ENCODE measurements at regions not wholly inside any gene's neighbourhood (a gene's known extent, or its start where the extent isn't known, plus 50 kb on each side); places are given as distances from the start of the nearest gene placed in this dataset.

DNA sequence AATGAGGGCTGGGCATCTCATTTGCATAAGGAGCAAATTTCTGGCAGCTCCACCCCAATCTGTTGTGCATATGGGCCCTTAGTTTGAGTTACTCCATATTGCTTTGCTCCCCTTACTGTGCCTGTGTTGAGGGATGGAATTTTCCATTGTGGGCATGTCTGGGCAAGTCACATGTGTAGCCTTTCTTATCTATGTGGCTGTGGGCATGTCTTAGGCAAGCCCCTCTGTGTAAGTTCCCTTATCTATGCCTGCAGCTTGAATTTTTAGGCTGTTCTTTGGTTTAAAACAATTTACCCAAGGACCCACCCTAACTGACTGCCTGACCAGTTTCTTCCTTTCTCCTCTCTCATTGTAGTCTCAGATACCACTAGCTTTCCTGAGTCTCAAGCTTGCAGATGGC is 405.7 kb upstream of the NCAM2 start:
- no peak for DNase-seq

DNA sequence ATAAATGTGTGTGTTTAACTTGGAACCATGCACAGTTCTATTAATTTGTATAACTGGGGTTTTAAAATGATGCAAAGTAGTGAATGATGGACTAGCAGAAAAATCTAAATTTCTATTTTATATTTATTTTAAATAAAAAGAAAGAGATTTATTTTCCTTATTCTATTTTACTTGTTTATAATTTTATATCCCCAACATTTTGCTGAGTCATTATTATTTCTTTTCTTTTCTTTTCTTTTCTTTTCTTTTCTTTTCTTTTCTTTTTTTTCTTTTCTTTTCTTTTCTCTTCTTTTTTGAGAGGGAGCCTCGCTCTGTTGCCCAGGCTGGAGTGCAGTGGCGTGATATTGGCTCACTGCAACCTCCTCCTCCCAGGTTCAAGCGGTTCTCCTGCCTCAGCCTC is 395.0 kb upstream of the NCAM2 start:
- no peak for DNase-seq

DNA sequence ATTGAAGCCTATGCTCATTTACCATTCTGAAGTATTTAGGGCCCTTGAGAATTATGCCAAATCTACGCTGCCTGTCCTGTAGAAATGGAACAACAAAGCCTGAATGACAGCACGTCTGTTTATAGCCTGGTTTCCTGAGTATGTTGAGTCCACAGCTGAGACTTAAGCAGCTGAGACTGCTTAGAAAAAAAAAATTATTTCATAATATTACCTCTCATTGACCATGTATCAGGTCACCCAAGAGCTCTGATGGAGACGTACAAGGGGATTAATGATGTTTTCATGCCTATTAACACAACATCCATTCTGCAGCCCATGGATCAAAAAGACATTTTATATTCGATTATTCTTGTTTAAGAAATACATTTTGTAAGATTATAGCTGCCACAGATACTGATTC is 387.2 kb upstream of the NCAM2 start:
- DNase-seq = no peak

DNA sequence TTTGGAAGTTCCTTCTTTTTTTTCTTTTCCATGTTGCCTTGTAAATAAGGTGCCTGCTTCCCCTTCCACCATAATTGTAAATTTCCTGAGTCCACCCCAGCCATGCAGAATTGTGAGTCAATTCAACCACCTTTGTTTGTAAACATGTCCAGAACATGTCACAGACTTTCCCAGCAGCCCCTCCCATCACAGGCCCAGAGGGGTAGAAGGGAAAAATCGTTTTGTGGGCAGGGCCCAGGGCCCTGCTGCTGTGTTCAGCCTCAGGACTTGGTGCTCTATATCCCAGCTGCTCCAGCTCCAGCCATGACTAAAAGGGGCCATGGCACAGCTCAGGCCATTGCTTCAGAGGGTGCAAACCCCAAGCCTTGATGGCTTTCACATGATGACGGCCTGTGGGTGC is 384.6 kb upstream of the NCAM2 start:
- DNase-seq = no peak

DNA sequence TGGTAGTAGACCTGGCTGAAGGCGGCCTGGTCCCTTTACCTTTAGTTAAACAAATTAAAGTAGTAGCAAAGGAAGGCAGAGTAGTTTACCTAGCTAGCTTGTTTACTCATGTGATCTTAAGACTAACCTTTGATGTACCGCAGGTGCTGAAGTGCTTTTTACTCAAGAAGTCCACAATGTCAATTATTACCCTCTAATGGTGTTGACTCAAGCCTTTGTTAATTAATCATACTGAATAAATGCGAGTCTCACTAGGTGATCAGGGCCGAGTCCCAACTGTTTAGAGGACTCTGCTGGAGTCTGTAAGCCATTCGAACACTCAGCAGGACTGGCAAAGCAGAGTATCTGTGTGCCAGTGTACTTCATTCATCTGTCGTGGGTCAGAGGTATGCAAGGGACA is 381.1 kb upstream of the NCAM2 start:
- no peak for DNase-seq

DNA sequence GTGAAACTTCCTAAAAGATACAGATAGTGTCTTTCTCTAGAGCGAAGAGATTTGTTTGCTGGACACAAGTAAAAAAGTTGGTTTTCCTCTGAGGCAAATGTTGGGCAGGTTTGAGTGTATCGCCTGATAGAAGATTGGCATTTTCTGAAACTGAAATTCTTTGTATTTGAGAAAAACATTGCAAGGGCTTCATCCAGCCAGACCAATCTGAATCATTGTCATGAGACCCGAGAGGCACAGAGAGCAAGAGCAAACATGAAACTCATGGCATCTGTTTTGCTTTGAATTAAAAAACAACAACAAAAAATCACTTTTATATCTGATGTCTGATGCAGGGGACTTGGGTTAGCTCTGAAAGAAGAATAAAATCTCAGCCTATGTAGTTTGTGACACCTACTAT is 379.3 kb upstream of the NCAM2 start:
- no peak for DNase-seq

DNA sequence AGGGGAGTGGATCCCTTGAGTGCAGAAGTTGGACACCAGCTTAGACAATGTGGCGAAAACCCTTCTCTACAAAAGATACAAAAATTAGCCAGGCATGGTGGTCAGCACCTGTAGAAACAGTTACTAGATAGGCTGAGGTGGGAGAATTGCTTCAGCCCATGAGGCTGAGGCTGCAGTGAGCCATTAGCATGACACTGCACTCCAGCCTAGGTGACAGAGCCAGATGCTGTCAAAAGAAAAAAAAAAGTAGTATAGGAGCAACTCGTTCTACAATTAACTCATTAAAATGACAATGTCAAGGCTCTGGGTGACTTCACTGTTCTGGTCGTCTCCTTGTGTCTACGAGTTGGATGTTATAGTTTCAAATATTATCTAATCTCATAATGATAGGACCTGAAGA is 370.6 kb upstream of the NCAM2 start:
- DNase-seq = no peak

DNA sequence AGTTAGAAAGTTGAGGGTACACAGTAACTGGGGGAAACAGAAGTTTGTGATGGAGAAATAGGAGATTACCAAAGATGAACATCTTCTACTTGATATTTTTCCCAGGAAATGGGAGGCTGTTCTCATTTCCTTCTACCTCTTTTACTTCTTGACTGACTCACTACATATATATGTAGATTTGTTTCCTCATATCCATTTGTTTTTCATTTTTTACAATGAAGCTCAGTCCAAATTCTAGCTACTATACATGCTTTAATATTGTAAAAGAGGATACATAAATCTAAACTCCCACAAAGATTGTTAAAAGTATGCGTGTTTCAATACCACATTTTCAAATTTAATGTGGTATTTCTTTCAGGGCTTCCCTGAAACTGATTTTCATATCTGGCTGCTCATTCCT is 366.6 kb upstream of the NCAM2 start:
- DNase-seq = no peak

DNA sequence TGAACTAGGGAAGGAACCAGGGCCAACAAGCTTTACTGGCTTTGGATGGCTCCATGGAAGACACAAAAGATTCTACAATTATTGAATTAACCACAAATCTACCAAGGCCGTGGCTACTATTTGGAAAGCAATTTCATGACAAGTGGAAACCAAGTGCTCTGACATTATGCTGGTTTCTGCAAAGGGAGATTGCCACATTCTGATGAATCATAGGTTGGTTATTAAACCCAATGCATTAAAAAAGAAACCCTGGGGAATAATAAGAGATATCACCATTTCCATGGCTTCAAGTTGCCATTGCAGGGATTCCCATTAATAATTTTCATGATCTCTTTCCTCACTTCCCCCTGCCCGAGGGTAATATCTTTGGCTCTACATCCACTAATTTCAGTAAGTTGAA is 359.2 kb upstream of the NCAM2 start:
- DNase-seq = no peak

DNA sequence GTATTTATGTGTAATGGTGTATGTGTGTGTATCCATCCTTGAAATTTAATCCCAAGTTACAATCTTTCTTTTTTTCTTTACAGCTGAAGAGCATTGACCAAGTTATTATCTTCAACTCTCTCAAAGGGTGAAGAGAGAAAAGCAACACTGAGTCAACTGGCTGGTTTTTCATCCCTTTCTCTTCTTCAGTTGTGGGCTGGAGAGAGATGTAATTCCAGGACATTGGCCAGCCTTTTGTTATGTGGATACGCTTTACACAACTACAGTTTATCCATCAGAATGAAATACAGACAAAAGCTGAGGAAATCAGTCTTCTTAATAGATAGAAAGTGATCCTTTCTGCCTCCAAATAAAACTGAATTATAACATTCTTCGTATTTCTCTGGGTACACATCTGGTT is 357.0 kb upstream of the NCAM2 start:
- DNase-seq = no peak

DNA sequence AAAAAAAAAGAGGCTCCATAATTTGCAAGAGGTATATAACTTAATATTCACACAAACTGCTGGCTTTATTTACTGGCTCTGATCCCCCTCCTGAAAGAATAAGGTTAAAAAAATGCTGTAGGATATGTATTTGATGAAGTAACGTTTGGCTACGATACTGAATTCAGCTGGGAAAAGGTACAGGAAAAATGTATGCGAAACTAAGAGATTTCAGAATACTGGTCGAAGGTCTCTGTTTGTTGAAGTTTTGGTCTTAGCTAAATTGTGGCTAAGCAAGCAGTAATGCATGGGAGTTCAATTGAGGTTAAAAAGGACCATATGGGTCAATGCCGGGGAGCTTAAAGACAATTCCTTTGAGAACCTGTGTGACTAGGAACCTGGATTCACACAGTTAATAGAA is 355.5 kb upstream of the NCAM2 start:
- DNase-seq = no peak

DNA sequence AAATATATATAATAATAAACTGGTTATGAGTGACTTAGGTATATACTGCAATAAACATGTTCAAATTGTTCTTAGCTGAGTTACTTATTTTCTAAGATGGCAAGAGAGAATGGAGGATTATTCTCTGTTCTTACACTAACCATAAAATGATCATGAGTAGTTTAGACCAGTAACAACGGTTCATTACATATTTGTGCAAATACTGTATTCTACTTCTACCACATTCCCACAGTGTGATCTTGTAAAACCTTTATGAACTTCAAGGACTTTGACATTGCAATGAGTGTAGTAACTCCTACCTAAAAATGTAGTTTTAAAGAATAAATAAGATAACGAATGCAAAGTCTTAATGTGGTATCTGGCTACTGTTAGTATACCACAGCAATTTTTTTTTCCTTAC is 353.7 kb upstream of the NCAM2 start:
- no peak for DNase-seq

DNA sequence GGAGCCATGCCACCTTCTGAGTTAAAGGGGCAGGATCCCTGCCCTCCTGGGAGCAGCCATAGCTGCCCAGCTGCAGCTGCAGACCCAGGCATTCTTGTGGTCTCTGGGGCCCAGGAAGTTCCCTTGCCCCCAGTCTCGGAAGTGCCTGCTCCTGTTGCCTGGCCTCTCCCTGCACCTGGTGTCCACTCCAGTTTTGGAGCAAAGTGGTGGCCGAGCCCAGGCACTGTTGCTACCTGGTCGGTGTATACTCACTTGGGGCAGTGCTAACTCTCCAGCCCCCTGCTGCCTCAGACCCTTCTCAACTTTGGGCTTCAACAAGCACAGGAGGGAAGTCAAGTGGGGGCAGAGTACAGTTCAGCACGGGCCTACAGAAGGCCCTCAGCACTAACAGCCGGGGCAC is 352.9 kb upstream of the NCAM2 start:
- no peak for DNase-seq

DNA sequence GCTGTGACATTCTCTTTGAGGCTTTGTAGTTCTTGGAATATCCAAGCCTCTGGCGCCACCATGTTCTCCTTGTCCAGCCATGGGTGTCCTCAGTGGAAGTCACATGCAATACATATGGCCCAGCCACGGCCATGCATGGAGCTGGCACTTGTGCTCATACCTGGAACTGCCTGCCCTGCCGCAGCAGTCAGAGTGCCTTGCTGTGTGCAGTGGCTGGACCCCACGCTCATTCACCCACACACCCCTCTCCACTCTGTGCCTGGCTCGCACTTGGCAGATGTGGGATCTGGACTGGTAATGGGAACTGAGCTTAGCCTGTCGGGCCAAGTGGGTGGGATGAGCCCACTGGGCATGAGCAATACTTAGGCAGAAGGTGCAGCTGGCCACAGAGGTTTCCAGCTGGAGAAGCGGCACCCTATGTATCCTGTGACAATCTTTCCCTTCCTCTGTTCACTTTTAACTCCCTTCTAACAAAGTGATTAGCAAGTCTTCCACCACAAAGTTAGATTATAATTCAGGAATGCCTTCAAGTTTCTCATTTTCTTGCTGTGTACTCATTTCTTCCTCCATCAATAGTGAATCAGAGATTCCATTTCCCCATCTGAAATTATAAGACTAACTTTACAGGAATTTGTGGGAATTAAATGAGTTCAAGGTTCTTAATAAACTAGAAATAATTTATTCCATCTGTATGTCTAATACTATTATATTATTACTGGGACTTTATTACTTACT is 351.6 kb upstream of the NCAM2 start:
- no peak for DNase-seq

DNA sequence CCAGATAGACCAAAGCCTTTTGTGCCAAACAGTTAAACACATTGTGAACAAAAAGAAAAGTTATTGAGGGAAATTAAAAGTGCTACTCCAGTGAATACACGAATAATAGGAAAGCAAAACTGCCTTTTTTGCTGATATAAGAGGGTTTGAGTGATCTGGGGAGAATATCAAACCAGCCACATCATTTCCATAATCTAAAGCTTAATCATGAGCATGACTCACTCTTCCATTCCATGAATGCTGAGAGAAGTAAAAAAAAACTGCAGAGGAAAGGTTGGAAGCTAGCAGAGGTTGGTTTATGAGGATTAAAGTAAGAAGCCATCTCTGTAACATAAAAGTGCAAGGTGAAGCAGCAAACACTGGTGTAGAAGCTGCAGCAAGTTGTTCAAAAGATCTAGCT is 350.6 kb upstream of the NCAM2 start:
- DNase-seq = no peak

DNA sequence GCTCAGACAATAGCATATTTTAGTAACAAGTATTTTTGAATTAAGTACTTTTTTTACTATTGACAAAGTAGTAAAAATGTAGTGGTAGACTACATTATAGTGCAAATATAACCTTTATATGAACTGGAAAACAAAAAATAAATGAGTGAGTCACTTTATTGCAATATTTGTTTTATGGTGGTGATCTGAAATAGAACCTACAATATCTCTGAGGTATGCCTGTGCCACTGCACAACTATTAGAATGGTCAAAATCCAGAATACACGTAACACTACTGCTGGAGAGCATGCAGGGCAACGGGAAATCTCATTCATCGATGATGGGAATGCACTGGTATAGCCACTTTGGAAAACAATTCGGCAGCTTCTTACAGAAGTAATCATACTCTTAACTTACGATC is 349.0 kb upstream of the NCAM2 start:
- DNase-seq = no peak

DNA sequence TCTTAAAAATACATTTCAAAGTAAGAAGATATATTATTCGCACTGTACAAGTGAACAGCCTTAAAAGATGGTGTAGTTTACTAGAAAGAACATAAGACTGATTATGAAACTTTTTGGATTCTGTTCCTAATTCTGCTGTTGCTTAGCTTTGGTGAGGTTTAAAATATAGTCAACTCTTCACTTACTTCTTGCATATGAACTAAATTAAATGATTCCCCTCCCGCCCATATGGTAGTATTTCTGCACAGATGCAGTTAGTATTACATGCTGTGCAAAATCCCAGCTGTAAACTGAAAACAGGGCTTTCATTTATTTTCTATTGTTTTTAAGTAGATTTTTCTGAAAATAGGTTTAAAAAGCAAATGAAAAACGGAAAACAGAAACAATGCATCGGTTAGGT is 345.4 kb upstream of the NCAM2 start:
- DNase-seq = no peak

DNA sequence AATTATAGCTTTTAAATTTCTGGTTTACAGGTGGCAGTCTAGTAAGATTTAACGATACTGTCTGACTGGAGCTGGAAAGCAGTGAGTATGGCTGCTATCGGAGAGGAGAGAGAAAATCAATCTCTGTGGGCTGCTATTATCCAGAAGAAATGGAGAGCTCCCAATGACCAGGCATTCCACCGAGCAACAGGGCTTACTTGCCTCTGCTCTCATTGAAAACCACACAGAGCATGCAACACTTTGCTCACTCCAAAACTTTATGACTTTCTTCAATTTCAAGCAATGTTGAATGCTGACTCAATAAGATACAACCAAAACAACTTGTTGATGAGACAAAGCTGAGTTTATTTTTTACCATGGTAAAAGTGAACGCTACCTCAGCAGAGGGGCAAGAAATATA is 337.0 kb upstream of the NCAM2 start:
- DNase-seq = no peak

DNA sequence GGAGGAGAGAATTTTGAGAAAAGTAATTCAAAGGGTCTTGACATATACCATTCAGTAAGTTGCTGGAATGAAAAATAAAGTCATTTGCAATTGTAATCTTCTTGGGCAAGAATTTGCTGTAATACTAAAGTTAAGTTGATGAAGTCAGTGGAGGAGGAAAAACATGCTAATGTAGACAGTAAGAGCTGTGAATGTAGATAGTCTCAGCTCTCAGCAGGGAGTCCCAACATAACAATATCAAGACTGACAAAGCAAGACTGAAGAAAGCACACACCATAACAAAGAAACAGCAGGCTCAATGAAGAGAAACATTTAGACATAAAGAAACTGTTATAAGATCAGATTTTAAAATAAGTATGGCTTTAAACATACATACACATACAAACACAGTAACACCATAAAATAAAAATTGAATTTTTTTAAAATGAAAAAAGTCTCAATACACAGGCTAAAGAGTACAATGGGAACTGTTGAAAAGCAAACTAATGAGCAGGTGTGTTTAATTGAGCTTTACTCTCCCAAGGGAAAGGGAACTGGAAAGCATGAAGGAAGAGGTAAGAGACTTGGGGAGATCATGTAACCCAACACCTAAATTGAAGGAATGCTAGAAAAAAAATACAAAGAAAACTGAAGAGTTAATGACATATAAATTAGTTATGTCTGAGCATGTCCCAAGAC is 336.3 kb upstream of the NCAM2 start:
- peak; percentile 10 for DNase-seq

DNA sequence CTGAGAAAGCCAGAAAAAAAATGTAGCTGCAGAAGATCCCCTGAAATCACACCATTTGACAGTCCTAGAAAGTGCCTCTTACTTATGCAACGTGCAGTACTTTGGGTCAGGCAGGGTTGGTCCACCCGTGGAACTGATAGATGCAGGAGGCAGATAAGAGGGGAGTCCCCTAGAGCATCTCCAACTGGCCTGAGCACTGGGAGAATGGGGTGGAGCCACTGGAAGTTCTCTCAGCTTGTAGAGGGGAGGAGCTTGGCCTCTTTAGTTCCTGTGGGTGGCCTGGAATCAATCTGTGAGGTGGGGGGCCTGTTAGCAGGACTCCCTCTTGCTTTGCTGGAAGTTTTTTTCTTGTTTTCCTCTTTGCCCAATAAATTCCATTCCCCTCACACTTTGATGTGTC is 335.7 kb upstream of the NCAM2 start:
- no peak for DNase-seq

DNA sequence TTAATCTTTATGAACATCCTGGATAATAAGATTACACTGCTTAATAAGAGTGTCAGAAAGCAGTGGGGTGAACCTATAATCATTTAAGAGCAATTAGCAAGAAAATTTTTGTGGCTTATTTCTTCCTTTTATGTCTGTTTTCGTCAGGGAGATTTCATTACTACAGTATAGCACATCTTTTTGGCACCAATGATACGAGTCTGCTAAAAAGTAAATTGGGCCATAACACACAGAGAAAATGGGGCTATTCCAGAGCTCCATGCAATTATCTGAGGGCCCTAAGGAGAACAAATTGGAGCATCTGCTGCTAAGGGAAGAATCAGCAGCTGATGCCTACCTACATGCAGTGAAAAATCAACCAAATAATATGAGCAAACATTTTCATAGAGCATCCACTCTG is 330.3 kb upstream of the NCAM2 start:
- no peak for DNase-seq

DNA sequence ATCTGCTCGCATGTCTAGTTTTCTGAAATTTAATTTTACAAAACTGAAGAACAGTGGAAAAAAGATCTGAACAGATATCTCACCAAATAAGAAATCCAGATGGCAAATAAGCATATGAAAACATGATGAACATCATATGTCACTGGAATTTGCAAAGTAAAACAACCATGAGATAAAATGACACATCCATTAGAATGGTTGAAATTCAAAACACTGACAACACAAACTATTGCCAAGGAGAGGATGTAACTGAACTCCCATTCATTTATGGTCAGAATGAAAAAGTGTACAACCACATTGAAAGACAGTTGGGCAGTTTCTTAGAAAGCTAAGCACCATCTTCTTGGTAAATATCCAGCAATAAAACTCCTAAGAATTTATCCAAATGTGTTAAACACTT is 312.7 kb upstream of the NCAM2 start:
- no peak for DNase-seq

DNA sequence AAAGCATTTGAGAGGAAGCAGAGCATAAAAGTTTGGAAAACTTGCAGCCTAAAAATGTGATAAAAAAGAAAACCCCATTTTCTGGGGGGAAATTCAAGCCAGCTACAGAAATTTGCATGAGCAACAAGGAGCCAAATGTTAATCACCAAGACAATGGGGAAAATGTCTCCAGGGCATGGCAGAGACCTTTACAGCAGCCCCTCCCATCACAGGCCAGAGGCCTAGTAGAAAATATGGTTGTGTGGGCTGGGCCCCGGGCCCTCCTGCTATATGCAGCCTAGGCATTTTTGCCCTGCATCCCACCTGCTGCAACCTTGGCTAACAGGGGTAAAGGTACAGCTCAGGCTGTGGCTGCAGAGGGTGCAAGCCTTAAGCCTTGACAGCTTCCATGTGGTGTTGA is 299.6 kb upstream of the NCAM2 start:
- no peak for DNase-seq

DNA sequence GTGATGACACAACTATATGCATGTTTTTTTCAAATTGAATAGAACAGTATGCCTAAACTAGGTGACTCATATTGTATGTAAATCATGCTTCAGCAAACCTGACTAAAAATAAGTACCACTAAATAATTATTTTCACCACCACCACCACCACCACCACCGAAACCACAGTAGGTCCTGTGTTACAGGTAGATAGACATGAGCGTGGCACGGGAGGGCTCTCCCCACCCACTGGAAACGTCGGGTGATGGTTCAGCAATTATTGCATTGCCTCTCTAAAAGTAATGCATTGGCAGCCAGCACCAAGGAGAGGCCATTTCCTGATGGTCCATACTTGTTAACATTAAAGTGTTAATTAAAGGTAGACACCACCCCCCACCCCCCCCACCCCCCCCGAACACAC is 297.0 kb upstream of the NCAM2 start:
- no peak for DNase-seq

DNA sequence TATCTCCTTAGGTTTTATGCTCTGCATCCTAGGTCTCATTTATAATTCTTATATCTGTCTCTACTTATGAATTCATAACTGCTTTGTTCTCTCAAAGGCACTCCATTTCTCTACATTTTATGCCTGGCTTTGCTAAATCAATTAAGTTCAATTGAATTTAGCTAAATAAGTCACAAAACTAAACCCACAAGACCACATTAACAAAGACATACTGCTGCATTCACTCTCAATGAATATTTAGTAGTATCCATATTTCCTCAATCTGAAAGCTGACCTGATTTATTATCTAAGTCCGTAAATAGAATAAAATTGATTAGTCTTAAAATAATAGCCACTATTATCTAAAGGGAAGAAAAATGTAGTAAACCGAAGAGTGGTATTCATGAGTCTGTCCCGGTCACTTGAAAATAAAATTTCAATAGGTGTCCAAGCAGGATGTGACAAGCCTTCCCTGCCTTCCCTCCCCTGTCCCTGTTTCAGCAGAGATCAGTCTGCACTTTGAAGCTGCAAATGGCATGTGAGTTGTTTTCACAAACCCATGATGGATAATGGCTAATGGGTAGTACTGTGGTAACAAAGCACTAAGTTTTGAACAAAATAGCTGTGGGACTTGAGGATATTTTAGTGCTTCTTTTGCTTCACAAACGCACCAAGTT is 295.0 kb upstream of the NCAM2 start:
- DNase-seq = no peak

Measured in NCI-H748 treated with DMSO at 0.1 percent for 48 hours (cell line).